HS-5 (cell line): ENCODE measurements at regions not wholly inside any gene's neighbourhood (a gene's known extent, or its start where the extent isn't known, plus 50 kb on each side); places are given as distances from the start of the nearest gene placed in this dataset.
"Not testable (repeated sequence)": the region's sequence is repeated elsewhere in the genome, so short reads cannot be mapped to it uniquely, and the experiment has no call there.

Experiments used
- DNase-seq: peaks from one replicate; pipeline ENCODE4 v3.0.0-alpha.2; 2012; ENCODE audit warnings: low read depth

- DNase-seq, result no peak
These were observed 64.0 kb downstream of the CCNG2 start for GRCh38 chr4:77220828-77221613.

GRCh38 chr4:77225022-77225421 is 68.0 kb downstream of the CCNG2 start:
- no peak for DNase-seq

- no peak for DNase-seq
These were observed 70.1 kb downstream of the CCNG2 start for GRCh38 chr4:77226939-77227705.

- no peak for DNase-seq
These were observed 72.4 kb downstream of the CCNG2 start for GRCh38 chr4:77229433-77229832.

DNA sequence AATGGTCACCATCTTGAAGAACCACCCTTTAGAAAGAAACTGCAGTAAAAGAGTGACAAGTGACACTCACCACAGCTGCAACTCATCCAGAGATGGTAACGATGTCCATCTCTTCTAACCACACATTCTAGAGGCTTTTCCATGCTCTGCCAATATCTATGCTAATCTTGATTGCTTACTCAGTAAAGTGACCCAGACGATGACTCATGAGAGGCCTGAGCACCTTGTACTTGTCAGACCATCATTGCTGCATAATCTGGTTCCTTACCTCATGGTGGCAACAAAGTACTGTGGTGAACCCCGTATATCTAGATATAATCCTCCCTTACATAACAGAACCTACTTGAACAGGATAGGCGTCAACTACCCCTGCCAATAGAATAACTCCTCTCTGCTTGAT is 75.6 kb downstream of the CCNG2 start:
- no peak for DNase-seq

DNA sequence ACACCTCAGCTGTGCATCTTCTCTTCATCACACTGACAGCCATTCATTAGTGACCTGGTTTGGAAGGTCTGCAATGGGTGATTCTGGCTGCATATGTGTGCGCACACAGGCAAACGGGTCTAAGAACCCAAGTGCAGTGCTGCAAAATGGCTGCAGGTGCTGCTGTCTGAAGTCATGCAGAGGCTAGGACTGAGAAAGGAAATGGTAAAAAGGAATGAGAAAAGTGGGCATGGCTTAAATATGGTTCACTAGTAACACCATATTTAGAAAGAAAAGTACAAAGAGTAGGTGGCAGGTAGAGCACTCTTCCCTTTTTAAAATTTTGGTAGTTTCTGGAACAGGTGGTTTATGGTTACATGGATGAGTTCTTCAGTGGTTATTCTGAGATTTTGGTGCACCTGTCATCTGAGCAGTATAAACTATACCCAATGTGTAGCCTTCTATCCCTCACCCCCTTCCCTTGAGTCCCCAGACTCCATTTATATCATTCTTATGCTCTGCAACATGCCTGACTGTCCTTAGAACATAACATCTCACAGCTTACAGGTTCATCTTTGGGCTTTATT is 78.4 kb downstream of the CCNG2 start:
- DNase-seq, result no peak

DNA sequence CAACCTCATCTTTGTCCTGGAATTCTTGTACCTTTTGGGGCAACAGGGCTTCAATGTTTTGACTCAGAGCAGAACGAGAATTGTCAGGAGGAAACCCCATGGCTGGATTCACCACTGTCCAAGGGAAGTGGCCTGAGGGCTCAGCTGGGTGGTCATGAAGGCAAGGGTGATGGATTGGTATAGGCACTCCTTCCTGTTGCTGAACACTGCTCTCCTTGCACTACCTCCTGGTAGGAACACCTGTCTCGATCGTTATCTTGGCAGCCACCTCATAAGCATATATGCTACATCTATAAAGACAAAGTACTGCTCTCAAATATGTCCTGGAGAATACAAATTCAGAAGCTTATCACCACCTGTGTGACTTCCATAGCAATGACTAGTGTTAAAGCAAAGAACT is 79.8 kb downstream of the CCNG2 start:
- no peak for DNase-seq

DNA sequence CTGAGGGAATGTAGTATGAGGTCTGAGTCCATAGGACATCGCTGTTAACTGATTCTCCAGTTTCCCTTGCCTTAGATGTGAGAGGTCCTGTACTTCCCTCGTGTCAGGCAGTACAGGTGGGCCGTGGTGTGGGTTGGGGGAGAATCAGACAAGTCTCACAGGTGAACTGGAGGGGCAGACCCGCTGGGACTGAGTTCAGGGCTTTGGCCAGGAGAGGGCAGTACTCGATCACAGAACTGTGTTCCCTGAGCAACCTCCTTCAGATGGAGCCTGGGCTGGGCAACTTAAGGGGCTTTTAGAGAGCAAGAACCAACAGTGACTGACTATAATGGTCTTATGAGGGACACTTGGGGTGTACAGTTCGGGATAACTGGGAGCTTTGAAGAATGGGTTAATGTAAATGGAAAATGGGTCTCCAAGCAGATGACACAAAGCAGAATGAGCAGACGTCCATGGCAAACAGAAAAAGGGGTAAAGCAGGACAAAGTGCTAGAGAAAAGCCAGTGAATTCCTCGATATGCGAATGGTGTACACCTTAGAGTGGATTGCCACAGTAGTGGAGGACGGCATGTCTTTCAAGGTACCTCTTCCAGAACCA is 83.6 kb downstream of the CCNG2 start:
- no peak for DNase-seq

GRCh38 chr4:77248805-77249204 is 91.8 kb downstream of the CCNG2 start:
- DNase-seq, result no peak

- DNase-seq, result no peak
These were observed 94.7 kb downstream of the CCNG2 start for GRCh38 chr4:77251751-77252150.

DNA sequence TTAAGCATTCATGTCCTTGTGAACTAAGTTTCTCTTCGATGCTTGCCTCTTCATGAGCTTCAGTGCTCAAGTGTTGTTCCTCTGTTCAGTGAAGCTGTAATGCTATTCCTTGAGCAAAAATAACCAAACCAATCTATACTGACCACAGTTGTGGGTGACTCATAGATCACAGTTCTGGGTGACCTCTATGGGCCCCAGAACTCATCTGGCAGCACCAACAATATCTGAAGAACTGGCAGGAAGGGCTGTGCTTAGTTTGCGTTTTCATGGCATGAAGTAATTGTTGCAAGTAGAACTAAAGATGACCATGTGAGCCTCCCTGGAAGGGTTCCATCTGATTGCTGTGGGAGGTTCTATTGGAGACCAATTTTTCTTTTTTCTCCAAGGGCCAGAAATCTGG is 106.2 kb downstream of the CCNG2 start:
- no peak for DNase-seq

GRCh38 chr4:77263976-77264375 is 107.0 kb downstream of the CCNG2 start:
- not testable (repeated sequence) for DNase-seq

- DNase-seq, result no peak
These were observed 107.8 kb downstream of the CCNG2 start for GRCh38 chr4:77264826-77265225.

- DNase-seq, result no peak
These were observed 111.1 kb downstream of the CCNG2 start for GRCh38 chr4:77268108-77268507.

DNA sequence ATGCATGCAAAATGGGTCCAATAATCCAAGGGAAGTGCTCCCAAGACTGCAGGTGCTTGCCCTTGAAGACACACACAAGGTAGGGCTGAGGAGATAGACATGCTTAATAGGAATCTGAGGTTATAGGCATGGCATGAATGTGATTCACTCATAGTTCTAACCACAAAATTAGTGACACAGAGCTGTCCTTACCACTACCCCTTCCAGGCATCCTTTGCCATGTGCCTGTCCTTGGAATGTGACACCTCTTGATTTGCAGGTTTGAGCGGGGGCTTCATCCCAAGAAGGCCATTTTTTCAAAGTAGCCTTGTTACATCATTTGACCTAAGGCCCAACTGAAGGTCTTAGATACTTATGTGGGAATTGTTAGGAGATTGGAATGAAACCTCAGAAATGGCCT is 112.5 kb downstream of the CCNG2 start:
- DNase-seq, result no peak

- no peak for DNase-seq
These were observed 116.4 kb downstream of the CCNG2 start for GRCh38 chr4:77273412-77273811.

GRCh38 chr4:77279114-77279513 is 122.1 kb downstream of the CCNG2 start:
- not testable (repeated sequence) for DNase-seq

- DNase-seq, result no peak
These were observed 125.3 kb downstream of the CCNG2 start for GRCh38 chr4:77282305-77282704.

DNA sequence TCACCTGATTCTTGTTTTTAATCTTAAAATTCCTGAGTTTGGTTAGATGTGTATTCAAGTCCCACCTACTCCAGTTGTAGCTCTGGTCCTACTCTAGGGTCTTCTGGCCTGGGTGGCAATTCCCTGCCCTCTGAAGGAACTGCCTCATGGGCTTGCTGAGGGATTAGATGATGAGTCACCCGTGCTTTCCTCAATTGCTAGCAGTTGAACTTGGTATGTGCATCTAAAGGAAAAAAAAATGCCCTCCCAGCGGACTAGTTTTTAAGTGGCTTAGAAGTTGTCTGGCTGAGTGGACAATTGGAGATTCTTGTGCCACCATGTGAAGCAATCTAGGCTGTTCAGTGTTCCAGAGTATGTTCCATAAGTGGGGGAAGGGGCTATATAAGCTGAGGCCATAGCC is 127.0 kb downstream of the CCNG2 start:
- no peak for DNase-seq

DNA sequence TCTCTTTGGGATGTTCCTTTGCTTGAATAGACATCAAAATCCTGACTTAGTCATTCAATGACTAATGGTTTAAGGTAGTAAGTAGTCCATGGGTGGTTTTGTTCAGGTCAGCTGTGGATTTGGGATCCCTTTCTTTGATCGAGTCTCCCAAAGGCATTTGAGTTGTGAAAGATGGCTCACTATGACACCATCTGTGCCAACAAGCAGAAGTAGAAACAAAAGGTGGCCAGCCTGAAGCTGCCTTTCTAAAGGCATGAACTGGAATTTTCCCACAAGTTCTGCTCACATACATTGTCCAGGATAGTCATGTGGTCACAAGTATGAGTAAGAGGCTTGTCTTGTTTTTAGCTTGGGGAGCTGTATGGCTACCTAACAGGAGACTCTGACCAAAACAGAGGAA is 129.9 kb downstream of the CCNG2 start:
- DNase-seq, result no peak

DNA sequence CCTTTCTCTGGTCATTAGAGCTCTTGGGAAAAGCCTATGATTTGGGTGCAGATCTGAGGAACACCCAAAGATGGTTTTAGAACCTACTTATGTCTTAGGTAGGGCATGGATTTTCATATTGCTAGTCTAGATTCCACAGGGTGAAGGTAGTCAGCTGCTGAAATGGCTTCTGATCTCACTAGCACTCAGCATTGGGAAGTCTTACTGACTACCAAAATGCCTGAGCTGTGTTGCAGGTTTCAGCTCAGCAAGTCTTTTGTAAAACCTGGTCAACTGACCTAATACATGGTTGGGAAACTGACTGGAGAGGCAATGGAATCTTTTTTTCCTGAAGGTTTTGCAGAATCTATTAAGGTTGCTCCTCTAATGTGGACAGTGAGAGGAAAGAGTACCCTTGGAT is 136.4 kb downstream of the CCNG2 start:
- no peak for DNase-seq

GRCh38 chr4:77300996-77301395 is 144.0 kb downstream of the CCNG2 start:
- not testable (repeated sequence) for DNase-seq

DNA sequence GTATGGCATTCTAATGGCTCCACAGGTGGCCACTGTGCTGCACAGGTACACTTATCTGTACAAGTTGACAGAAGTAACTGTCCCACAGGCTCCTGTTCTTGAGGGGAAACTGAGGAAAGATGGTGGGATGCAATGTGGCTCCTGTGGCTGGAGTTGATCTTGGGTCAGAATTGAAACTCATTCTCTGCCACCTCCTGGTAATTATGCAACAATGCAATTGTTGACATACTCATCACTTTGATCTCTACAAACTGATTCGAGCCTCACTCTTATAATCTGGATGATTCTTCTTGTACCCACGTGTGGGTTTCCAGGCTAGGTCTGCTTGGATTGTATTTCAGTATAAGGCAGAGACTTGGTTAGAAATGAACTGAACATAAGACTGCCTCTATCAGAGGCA is 148.8 kb downstream of the CCNG2 start:
- DNase-seq, result no peak
